ENCODE measurements at regions not wholly inside any gene's neighbourhood (a gene's known extent, or its start where the extent isn't known, plus 50 kb on each side); places are given as distances from the start of the nearest gene placed in this dataset.
"Not testable (repeated sequence)": the region's sequence is repeated elsewhere in the genome, so short reads cannot be mapped to it uniquely, and the experiment has no call there.

DNA sequence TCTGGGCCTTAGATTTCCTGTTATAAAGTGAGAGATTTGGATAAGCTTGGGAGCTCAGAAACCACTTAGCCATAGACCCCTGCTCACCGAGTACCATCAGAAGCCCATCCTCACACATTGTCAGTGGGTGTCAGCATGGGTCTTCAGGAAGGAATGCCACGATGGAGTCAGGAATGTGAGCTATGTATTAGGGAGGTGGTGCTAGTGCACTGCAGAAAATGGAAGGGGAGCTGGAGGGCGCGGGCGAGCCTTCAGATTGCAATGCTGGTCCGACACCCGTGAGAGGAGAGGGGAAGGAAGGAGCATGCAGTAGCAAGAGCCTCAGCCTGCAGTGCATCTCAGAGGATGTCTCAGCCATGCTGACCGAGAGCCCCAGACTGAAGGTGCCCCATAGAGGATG lies 294.5 kb downstream of the FOXL1 start:
- no peak for DNase-seq

DNA sequence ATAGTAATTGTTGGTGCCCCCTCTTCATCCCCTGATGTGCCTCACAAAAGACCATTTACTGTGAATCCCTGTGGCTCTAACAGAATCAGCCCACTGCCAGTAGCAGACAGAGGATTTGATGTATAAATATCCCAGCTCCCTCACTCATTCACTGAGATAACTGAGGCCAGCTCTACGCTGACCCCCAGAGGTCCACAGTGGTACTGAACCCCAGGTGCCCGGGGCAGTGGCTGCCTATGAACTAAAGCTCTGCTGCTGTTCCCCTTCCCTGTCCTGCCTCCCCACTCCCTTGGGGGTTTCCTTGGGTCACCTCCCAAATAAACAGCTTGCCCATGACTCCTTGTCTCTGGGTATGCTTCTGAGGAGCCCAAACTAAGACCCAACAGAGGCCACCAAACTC lies 295.8 kb downstream of the FOXL1 start:
- DNase-seq: peak; percentile 78

DNA sequence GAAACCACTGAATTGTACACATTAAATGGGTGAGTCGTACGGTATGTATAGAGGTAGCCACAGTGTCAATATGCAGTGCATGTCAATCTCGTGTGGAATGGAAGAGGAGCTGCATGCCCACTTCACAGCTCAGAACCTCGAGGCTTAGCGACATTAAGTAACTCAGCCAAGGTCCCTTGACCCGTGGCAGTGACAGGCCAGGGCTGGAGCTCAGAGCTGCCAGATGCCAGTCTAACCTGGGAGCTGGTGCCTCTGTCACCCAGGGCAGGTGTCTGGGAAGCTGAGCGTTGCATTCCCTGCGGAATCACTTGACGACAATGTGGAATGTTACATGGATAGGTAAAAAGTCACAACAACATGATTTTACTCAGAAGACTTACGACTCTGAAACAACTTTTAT lies 298.1 kb downstream of the FOXL1 start:
- no peak for DNase-seq

DNA sequence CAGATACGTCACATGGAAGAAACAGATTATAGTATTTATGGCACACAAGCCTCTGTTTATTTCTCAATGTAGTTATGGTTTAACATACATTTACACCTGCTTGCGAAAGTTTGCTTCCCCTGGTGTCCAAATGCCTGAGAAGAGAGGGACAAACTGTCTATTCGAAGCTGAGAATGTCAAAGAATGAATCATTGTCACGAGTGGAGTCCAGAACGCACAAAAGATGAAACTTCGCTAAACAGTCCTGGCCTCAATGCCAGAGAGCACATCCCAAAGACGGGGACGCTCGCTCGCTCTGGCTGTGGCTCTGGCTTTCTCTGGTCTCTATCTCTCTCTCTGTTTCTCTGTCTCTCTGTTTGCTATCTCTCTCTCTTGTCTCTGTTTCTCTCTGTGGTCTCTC lies 298.8 kb downstream of the FOXL1 start:
- no peak for DNase-seq

DNA sequence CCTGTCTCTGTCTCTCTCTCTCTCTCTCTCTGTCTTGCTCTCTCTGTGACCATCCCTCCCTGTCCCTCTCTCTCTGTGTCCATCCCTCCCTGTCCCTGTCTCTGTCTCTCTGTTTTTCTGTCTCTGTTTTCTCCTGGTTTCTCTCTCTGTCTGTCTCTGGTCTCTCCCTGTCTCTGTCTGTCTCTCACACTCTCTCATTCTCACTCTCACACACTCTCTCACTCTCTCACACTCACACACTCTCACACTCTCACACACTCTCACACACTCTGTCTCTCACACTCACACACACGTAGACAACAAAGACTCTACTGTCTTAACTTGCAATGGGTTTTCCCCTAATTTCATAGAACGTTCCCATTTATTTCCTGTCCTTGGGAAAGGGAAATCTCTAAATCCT lies 299.5 kb downstream of the FOXL1 start:
- DNase-seq: no peak

DNA sequence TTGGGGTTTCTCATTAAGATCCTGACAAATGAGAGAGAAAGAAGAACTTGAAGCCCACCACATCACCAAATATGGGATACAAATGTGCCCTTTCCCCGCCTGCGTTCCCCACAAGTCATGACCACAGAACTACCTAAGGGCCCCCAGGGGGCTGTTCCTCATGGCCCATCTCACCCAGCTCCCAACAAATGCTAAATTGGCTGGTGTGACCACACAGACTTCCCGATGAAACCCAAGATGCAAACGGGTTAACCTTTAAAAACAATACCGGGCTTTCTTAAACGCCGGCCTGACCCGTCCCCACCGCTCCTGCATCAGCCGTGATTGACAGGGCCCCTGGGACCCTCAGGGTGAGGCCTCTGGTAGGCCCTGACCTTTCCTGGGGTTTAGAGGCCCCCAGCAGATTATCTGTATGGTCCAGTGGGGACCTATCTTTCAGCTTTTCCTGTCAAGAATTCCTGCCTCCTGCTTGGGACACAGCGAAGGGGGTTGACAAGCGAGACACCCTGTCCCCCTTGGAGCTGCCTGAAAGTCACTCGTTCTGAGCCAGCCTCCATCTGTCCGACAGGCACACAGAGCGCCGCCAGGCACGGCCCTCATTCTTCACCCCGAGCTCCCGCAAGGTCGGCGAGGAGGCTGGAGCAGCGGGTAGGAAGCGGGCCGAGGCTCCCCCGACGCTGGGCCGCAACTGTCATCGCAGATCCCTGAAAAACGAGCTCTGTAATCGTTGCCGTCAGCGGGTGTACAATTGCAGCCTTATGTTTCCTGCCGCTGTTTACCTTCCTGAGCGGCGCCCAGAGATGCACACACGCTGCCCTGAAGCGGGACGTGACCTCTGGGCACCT lies 300.1 kb downstream of the FOXL1 start:
- no peak for DNase-seq

DNA sequence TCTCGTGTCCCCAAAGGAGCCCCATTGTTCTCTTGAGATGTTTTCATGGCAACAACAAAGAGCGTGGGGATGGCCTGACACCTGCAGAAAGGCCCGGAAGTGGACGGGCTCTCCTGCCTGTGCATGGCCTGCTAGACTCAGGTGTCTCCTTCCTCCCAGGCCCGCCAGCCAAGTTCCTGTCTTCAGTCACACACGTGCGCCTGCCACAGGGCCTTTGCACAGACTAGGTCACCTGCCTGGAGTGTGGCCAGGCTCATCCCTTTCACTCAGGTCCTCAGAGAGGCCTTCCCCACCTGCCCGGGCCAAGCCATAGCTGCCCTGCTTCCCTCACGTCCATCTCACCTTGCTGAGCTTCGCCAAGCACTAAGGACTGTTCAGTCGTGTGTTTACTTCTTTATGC lies 300.9 kb downstream of the FOXL1 start:
- DNase-seq: no peak

DNA sequence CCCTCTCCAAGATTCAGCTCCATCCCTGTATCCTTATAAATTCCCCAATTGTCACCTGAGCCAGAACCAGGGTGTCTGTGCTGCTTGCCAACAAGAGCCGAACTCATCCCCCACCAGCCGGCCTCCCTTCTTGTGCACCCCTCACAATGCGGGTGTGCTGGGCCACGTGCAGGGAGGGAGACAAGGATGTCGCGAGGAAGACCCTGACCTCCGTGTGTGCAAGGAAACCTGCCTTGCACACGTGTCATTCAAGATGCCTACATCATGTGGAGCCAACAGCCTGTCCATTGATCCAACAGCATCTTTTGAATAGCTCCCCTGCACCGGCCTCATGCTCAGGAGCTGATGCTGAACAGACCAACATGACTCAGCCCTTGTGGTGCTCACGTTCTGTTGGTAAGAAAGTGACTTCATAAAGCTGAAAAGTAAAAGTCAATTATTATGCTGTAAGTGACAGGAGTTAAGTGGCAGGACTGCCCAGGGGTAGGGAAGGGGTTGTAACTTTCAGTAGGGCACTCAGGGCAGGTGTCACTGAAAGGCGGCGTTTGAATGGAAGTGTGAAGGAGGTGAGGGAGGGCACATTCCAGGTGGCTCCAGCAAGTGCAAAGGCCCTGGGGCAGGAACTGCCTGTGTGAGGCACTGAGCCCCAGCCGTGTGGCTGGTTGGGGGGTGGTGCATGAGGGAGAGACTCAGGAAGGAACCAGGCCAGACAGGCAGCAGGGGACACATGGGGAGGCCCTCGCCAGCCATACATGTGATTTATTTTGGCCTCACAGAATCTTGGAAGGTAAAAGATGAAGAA lies 302.2 kb downstream of the FOXL1 start:
- DNase-seq: no peak

DNA sequence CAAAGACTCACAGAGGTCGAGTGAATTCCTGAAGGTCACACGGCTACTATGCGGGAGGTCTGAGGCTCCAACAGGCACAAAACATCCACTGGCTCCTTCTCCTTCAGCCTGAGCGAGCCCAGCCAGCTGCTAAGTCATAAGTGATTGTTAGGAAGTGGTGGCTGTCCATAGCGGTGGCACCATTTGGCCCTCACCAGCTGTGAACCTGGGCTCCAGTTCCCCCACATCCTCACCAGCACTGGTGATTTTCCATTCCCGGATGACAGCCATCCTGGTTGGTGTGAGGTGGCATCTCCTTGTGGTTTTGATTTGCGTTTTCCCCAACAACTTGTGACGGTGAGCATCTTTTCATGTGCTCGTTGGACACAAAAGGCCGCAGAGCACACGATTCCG lies 302.8 kb downstream of the FOXL1 start:
- no peak for DNase-seq

DNA sequence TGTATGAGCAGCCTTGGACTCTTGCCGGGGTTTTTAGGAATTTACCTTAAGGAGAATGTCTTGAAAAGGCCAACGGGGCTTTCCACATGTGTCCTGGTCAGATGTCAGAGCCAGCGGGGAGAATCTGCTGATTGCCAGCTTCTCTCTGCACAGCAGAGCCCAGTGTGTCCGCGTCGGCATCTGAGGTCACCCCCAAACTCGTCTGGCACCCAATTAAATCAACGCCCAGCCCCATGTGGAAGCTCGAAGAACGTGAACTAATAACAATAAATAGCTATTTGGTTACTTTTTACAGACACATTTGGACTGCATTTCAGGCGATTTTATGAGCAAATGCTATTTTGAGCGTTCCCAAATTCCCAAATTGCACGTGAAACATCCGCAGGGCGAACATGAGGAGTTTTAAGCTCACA lies 303.5 kb downstream of the FOXL1 start:
- DNase-seq: no peak

DNA sequence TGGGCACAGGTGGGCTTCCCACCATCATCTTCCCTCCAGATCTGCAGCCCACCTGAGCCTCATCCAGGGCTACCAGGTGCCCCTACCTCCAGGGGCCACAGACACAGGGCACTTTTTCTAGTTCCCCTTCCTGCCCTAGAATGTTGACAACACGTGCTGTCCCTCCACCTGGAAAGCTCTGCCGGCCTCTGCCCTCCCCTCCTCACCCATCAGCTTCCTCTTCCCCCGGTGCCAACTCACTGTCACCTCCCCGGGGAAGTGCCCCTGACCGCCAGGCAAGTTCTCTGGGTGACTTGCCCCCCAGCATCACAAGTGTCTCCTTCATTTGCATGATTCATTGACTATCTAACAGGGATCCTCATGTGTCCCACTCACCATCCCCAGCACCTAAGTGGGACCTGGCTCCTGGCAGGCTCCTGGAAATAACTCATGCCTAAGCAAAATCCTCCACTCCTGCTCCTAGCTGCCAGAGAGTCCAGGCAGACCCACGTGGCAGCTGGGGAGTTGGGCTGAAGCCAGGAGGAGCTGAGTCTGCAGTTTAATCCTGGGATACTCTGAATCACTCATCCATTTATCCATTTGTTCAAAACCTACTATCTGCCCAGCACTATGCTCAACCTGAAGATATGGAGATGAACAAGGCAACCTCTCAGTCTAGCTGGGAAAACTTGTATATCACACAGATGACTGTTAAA lies 304.4 kb downstream of the FOXL1 start:
- no peak for DNase-seq

DNA sequence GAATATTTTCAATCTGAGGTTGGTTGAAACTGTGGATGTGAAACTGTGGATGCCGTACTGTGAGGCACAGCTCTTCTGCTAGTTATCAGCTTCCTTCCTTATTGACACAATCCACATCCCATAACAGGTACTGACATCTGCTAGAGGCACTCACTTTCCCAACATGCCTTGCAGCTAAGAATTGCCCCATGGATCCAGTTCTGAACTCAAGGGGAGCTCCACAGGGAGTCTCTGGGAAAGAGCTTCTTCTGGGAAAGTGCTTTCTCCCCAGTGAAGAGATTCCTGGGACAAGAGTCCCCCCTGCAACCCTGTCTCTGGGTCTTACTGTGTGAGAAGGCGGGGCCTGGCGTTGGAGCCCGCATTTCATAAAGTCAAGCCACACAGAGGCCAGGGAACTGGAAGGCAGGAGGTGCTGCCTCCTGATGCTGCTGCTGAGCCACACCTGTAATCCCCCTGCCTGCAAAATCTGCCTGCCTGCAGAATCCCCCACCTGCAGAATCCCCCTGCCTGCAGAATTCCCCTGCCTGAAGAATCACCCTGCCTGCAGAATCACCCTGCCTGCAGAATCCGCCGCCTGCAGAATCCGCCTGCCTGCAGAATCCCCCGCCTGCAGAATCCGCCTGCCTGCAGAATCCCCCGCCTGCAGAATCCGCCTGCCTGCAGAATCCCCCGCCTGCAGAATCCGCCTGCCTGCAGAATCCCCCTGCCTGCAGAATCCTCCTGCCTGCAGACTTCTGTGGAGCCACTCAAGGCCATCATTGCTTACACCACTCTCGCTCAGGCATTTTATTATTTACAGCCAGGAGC lies 305.4 kb downstream of the FOXL1 start:
- no peak for DNase-seq

DNA sequence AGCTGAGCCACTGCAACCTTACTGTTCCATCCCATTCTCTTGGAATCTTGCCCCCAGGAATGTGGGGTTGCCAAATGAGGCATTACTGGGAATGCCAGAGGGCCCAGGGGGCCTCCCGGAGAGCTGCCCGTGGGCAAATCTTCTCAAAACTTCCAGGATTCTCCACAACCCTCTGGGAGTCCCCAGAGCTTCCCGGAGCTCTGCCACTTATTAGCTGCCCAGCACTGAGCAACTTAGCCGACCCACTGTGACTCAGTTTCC lies 306.0 kb downstream of the FOXL1 start:
- no peak for DNase-seq

DNA sequence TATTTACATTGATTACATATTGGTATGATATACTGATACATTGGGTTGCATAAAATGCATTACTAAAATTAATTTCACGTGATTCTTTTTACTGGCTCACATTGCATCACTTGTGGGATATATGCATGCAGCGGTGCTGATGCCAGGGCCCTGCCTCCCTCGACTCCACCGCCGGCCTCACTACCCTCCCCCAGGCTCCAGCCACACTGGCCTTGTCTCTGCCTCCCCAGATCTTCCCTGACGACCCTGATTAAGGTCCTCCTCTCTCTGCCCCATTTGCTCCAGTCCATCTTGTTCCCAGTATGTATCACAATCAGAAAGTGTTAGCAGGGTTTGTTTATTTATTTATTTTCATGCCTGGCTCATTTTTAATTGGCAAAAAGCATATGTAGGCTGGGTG lies 306.8 kb downstream of the FOXL1 start:
- no peak for DNase-seq

DNA sequence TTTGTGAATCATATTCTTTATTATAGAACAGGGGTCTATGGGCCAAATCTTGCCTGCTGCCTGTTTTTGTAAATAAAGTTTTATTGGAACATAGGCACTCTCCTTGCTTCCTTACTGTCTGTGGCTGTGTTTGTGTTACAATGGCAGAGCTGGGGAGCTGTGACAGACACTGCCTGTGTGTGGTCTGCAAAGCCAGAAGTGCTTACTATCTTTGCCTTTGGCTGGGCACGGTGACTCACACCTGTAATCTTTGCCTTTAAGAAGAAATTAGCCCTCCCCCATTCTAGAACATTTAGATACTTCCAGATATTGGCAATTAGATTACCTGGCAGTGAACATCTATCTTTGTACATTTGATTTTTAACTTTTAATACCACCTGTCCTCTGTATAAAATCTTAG lies 308.3 kb downstream of the FOXL1 start:
- DNase-seq: no peak

DNA sequence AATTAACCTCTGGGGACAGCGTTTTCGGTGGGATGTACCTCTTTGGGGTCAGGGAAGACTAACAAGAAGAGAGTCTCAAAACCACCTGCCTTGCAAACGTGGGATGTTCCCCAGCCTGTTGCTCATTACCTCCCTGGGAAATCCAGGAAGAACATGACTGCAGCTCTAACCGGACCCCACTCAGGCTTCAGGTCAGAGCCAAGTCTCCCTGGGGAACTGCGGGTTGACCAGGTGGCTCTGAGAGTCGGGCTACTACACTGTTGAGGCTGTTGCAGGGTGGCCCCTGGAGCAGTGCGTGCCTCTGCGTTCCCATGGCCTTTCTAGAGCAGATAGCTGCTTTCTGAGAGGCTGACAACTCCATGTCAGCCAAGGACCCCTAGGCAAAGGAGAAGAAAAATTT lies 309.1 kb downstream of the FOXL1 start:
- no peak for DNase-seq

DNA sequence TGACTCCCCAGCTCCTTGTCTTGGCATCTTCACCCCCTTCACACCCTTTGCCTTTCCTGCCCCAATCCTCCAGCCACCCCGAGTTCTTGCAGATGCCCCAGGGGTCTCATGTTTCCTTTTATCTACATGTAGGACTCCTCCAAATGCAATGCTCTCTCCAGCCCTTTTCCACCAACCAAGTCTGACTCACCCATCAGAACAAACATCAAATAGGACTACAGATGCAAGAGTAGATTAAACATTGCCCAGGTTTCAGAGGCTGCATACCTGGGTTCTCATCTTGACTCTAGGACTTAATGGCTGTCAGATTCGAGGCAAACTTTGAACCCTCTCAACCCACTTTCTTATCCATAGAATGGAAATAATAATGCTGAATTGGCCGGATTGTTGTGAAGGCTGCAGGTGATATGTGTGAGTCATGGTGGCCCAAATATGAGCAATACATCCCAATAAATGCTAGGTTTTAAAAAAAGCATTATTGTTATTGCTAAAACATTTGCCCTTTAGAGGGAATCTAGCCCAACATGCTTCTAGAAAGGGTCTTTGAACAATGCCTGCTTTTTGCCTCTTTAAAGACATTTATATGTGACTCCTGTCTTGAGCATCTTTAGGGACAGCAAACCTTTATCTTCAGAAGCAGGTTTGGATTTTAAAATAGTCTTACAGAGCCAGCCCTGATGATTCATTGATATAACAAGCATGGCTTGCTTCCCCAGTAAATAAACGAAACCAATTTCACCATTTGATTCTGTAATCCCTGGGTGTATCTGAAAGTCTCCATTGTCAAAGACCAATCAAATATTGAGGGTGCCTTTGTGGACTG lies 310.1 kb downstream of the FOXL1 start:
- DNase-seq: no peak

DNA sequence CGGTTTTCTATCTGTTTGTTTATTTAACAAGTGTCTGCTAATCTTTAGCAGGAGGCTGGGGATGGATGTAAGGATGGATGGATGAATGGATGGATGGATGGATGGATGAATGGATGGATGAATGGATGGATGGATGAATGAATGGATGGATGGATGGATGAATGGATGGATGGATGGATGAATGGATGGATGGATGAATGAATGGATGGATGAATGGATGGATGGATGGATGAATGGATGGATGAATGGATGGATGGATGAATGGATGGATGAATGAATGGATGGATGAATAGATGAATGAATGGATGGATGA lies 310.7 kb downstream of the FOXL1 start:
- not testable (repeated sequence) for DNase-seq

DNA sequence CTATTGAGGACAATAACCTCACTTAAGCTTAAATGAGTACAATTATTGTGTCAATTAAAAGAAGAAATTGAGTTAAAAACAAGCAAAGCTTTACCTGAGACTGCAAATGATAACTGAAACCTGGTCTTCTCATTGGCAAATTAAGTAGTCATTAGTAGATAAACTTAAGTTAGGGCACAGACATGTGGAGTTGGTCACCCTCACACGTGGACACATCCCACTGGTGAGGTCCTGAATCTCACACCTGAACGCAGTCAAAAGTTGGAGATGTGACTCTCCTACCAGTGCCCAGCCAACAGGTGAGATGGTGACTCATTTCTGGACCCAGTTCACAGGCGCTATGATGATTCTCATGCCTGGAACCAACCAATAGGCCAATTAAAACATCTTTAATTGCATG lies 311.6 kb downstream of the FOXL1 start:
- no peak for DNase-seq

DNA sequence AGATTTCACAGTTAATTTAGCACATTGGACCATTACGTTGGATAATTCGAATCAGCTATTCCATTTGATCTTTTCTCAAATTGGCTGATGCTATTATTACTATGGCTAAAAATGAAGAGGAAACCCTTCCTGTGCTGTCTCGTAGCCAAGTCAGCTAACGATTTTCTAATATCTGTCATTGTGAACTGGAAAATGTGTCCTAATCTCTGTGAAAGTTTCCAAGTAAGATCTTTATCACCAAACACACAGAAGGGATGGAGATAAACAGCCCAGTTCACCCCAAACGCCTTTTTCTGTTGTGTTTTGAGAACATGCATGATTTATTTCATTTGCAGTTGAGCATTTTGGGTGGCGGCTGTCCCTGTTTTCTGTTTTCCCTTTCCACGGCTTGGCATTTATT lies 312.8 kb downstream of the FOXL1 start:
- DNase-seq: no peak

DNA sequence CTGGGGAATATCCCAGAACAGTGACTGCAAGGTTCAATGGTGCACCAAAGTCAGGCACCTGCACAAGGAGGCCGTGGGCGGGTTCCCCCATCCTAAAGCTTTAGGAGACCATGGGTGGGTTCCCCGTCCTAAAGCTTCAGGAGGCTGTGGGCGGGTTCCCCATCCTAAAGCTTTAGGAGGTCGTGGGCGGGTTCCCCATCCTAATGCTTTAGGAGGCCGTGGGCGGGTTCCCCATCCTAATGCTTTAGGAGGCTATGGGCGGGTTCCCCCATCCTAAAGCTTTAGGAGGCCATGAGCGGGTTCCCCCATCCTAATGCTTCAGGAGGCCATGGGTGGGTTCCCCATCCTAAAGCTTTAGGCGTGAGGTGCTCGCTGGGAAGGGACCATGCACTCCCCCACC lies 313.3 kb downstream of the FOXL1 start:
- no peak for DNase-seq

DNA sequence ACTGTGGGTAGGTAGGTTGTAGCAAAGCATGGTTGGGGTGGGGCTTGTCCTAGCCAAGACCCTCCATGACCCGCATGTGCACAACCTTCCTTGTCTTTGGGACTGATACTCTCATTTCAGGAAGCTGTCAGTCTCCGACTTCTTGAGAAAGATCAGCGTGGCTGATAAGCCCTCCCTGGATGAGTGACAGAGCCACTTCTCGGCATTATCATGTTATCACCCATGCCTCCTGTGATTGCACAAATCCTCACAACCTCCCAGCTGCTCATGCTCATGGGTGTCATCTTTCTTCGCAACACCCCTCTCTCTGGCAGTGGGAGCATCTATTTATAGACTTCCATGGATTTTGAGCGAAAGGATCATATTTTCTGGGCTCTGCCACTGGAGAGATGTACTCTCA lies 314.2 kb downstream of the FOXL1 start:
- DNase-seq: no peak

DNA sequence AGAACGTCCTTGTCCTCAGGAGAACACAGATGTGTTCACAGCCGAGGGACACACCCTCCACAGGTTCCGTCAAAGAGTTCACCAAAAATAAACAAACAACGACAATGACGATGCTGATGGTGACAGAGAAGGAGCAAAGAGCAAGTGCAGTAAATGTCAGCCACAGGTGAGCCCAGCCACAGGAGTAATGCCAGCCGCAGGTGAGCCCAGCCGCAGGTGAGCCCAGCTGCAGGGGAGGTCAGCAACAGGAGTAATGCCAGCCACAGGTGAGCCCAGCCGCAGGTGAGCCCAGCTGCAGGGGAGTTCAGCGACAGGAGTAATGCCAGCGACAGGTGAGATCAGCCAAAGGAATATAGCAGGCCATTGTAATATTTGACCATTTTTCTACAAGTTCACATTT lies 315.2 kb downstream of the FOXL1 start:
- no peak for DNase-seq
